Gastrocnemius medialis (tissue), 4 donors: ENCODE measurements at regions not wholly inside any gene's neighbourhood (a gene's known extent, or its start where the extent isn't known, plus 50 kb on each side); places are given as distances from the start of the nearest gene placed in this dataset.

ENCODE experiments used
- ATAC-seq, 2 donors: fragments of 150-250 bp; one replicate each; pipeline ENCODE4 v1.9.1; 2016
- DNase-seq, 2 donors: peaks; one replicate each; pipeline ENCODE4 v3.0.0-alpha.2; 2019
- H3K27ac ChIP-seq, 4 donors: fragments of 200-600 bp; sonication (generic); 1 replicate in 1 of 4; 2 replicates in 3 of 4; pipeline ENCODE4 v1.5.1; 2016 to 2018; ENCODE audit warnings: mild to moderate bottlenecking in 2 of 4, moderate library complexity in 1 of 4
- H3K27me3 ChIP-seq, 3 donors: fragments of 200-600 bp; sonication (generic) in 2 of 3; 1 replicate in 1 of 3; 2 replicates in 2 of 3; pipeline versions ENCODE4 v1.5.1 to v1.6.0; 2016 to 2019; ENCODE audit warnings: mild to moderate bottlenecking in 1 of 3, moderate library complexity in 1 of 3
- H3K36me3 ChIP-seq, 2 donors: fragments of 200-600 bp; sonication (generic) in 1 of 2; one replicate each; pipeline ENCODE4 v1.5.1; 2017 to 2018
- H3K4me1 ChIP-seq, 2 donors: fragments of 200-600 bp; sonication (generic) in 1 of 2; one replicate each; pipeline ENCODE4 v1.5.1; 2016 to 2017; ENCODE audit warnings: mild to moderate bottlenecking in 2 of 2
- H3K4me3 ChIP-seq, 4 donors: fragments of 200-600 bp; sonication (generic) in 3 of 4; 1 replicate in 1 of 4; 2 replicates in 3 of 4; pipeline ENCODE4 v1.5.1; 2016 to 2019; ENCODE audit warnings: mild to moderate bottlenecking in 2 of 4
- H3K9me3 ChIP-seq, 3 donors: fragments of 200-600 bp; sonication (generic) in 2 of 3; 1 replicate in 1 of 3; 2 replicates in 2 of 3; pipeline ENCODE4 v1.5.1; 2016 to 2019
- POLR2A ChIP-seq, 2 donors: fragments of 450-650 bp; IDR thresholded peaks; one replicate each; pipeline ENCODE4 v1.6.1; 2017; ENCODE audit warnings: antibody characterized with exemption in 2 of 2, mild to moderate bottlenecking in 2 of 2, moderate library complexity in 2 of 2
- in situ Hi-C, 4 donors: fragments of 200-750 bp; cut with MboI; loops; one replicate each; pipeline versions ENCODE4 v1.15.0 to v1.8.0; 2017; ENCODE audit warnings: low sequenced_read_pairs in 4 of 4
- intact Hi-C: fragments of 100-400 bp; cut with DNase I; formaldehyde crosslinking; loops from one replicate; pipeline ENCODE4 v1.15.1; 2023; ENCODE audit warnings: low total_unique reads
- TF ChIP-seq, protein P1 (sequence below), 5 experiments: fragments of 450-650 bp in 3 of 5; fragments of 200-600 bp in 2 of 5; sonication (generic) in 2 of 5; IDR thresholded peaks in 4 of 5; conservative IDR thresholded peaks in 1 of 5; 1 replicate in 4 of 5; 2 replicates in 1 of 5; pipeline ENCODE4 v1.5.1; 2016 to 2019; ENCODE audit warnings: antibody characterized with exemption in 5 of 5, mild to moderate bottlenecking in 3 of 5, moderate library complexity in 3 of 5

DNA sequence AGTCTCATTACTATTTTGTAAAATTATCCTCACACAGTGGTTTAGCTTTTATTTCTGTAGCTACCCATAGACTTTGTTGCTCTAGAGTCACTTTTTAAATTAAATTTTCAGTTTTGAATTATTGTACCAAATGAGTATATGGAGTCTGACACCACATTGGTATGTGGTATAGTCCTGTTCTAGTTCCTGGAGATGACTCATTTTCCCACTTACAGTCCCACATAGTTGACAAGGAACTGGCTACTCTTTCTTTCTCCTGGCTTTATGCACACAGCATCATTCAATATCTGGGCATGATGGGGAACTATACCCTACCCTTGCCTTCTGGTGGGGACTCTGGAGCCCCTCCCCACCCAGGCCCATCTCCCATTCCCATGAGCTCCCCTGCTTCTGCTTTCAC lies 92.6 kb upstream of the RAB11FIP2 start:
- no peaks in the 10 kb centered on the region for H3K9me3 ChIP-seq
- ATAC-seq = no peak
- intact Hi-C loops (no loop called here), in situ Hi-C loops (no loop called here)
- no peaks in the 10 kb centered on the region for H3K4me1 ChIP-seq
- no peak overlapping the region for H3K4me3 ChIP-seq
- H3K27me3 ChIP-seq = no peaks in the 10 kb centered on the region
- no peak overlapping the region for H3K27ac ChIP-seq
- no peaks in the 10 kb centered on the region for H3K36me3 ChIP-seq
- TF ChIP-seq POLR2A (IDR thresholded peaks at IDR 0.05) = no peak
- TF ChIP-seq, protein P1, sequence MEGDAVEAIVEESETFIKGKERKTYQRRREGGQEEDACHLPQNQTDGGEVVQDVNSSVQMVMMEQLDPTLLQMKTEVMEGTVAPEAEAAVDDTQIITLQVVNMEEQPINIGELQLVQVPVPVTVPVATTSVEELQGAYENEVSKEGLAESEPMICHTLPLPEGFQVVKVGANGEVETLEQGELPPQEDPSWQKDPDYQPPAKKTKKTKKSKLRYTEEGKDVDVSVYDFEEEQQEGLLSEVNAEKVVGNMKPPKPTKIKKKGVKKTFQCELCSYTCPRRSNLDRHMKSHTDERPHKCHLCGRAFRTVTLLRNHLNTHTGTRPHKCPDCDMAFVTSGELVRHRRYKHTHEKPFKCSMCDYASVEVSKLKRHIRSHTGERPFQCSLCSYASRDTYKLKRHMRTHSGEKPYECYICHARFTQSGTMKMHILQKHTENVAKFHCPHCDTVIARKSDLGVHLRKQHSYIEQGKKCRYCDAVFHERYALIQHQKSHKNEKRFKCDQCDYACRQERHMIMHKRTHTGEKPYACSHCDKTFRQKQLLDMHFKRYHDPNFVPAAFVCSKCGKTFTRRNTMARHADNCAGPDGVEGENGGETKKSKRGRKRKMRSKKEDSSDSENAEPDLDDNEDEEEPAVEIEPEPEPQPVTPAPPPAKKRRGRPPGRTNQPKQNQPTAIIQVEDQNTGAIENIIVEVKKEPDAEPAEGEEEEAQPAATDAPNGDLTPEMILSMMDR (IDR thresholded peaks at IDR 0.05 in 4 of 5, conservative IDR thresholded peaks at IDR 0.05 in 1 of 5) = no peak
- no peak for DNase-seq

DNA sequence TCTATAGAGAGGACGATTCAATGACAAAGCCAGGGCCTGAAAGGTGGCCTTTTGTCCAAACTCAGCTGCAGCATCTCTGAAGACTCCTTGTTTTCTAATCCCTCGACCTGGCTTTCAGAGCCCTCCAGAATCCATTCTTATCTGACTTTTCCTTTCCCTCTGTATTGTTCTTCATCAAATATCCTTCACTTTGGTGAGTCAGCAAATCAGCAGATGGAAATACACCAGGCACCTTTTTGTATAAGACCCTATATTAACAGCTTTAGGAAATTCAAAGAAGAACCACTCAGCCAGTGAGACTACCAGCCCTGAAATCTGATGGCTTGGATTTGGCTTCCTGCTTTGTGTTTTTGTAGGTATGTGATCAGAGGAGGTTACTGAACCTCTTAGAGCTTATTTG lies 81.9 kb upstream of the RAB11FIP2 start:
- no peaks in the 10 kb centered on the region for H3K36me3 ChIP-seq
- no peaks in the 10 kb centered on the region for H3K9me3 ChIP-seq
- H3K4me3 ChIP-seq = no peak overlapping the region
- TF ChIP-seq, protein P1 (IDR thresholded peaks at IDR 0.05 in 4 of 5, conservative IDR thresholded peaks at IDR 0.05 in 1 of 5) = no peak
- no peak for TF ChIP-seq POLR2A (IDR thresholded peaks at IDR 0.05)
- in situ Hi-C loops (no loop called here), intact Hi-C loops (no loop called here)
- ATAC-seq = no peak
- DNase-seq = no peak
- no peaks in the 10 kb centered on the region for H3K27me3 ChIP-seq
- no peak overlapping the region for H3K27ac ChIP-seq
- H3K4me1 ChIP-seq = no peaks in the 10 kb centered on the region

DNA sequence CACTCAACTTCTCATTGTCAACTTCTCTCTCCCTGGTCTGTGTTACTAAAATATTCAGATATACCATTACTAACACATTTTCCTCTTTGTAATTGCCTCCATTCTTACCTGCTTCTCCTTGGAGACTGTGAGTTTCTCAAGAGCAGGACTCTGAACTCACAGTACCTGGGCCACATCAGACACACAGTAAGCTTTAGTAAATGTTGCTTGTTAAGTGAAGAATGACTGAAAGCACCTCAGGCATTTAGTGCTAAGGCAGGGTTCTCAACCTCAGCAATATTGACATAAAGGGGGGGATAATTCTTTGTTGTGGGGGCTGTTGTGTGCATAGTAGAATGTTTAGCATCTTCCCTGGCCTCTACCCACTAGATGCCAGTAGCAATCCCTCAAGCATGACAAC lies 72.0 kb upstream of the RAB11FIP2 start:
- TF ChIP-seq, protein P1 (IDR thresholded peaks at IDR 0.05 in 4 of 5, conservative IDR thresholded peaks at IDR 0.05 in 1 of 5) = no peak
- no peak for TF ChIP-seq POLR2A (IDR thresholded peaks at IDR 0.05)
- in situ Hi-C loops = no loop called here
- H3K27me3 ChIP-seq = no peaks in the 10 kb centered on the region
- H3K4me3 ChIP-seq = no peak overlapping the region
- no peak for DNase-seq
- intact Hi-C loops = no loop called here
- H3K36me3 ChIP-seq = no peaks in the 10 kb centered on the region
- H3K4me1 ChIP-seq = no peaks in the 10 kb centered on the region
- no peak for ATAC-seq
- no peaks in the 10 kb centered on the region for H3K9me3 ChIP-seq
- no peak overlapping the region for H3K27ac ChIP-seq

DNA sequence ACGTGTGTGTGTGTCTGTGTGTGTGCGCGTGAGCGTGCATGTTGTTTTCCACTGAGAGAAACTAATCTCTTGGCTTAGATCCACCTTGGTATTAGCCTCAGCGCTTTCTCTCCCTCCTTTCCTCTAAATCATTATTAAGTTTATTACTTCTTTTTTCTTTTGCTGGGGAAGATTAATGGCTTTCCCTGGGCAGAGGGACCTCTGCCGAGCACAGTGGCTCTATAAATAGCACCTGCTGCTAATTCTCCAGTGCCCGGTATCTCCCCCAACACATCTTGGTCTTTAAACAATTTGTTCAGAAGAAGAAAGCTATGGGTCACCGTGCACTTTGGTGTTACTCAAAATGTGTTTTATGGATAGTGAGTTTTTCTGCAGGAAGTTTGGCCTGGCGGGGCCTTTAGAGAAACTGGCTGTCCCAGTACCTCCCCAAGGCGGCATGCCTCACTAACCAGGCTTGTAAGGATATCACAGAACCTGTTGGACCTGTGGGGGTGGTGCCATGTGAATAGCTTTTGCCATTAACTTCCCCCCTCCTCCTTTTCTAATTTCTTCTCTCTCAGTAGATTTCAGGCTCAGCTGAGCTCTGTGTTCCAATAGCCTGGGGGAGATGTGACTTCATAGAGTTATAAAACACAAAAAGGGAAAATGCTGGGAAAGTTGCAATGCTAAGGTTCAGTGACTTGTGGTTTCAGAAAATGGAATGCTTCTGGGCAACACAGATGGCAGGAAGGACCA lies 70.1 kb upstream of the RAB11FIP2 start:
- in situ Hi-C loops = no loop called here
- H3K4me1 ChIP-seq = no peaks in the 10 kb centered on the region
- no peak for ATAC-seq
- intact Hi-C loops = no loop called here
- no peak overlapping the region for H3K27ac ChIP-seq
- no peaks in the 10 kb centered on the region for H3K27me3 ChIP-seq
- H3K9me3 ChIP-seq = no peaks in the 10 kb centered on the region
- TF ChIP-seq, protein P1 (IDR thresholded peaks at IDR 0.05 in 4 of 5, conservative IDR thresholded peaks at IDR 0.05 in 1 of 5) = no peak
- no peak for TF ChIP-seq POLR2A (IDR thresholded peaks at IDR 0.05)
- peak overlapping the region in 2 of 4 donors; percentile 13 to 16 for H3K4me3 ChIP-seq
- DNase-seq = no peak
- no peaks in the 10 kb centered on the region for H3K36me3 ChIP-seq

DNA sequence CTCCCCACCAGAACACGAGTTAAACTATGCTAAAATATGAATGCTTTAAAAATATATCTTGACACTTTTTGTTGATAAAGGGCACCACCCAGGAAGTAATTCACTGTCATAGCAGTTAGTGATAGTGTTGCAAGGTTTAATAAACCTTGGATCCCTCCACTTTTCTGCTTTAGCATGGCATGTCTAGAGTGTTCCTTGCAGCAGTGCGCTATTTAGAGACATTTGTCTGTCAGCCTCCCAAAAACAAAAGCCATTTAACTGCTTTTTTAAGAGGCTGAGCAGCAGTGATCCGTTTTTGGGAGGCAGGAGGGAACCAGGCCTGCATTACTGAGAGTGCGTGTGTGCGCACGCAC lies 69.6 kb upstream of the RAB11FIP2 start:
- Histone ChIP-seq H3K27ac (no peak overlapping the region), H3K4me1 (no peaks in the 10 kb centered on the region), H3K36me3 (no peaks in the 10 kb centered on the region), H3K9me3 (no peaks in the 10 kb centered on the region), H3K4me3 (peak overlapping the region in 2 of 4 donors; percentile 13 to 16), H3K27me3 (no peaks in the 10 kb centered on the region)
- DNase-seq (no peak), ATAC-seq (no peak)
- intact Hi-C loops = no loop called here
- TF ChIP-seq, protein P1 (IDR thresholded peaks at IDR 0.05 in 4 of 5, conservative IDR thresholded peaks at IDR 0.05 in 1 of 5) = no peak
- no peak for TF ChIP-seq POLR2A (IDR thresholded peaks at IDR 0.05)
- in situ Hi-C loops = no loop called here
